Panc1 (cell line): ENCODE measurements at regions not wholly inside any gene's neighbourhood (a gene's known extent, or its start where the extent isn't known, plus 50 kb on each side); places are given as distances from the start of the nearest gene placed in this dataset.

Experiments
- POLR2AphosphoS5 ChIP-seq: IDR thresholded peaks from 2 replicates; pipeline ENCODE4 v1.6.1; 2012; ENCODE audit warnings: mild to moderate bottlenecking, low read depth, low read length, moderate library complexity
- TF ChIP-seq, protein P1 (sequence below): fragments of 450-650 bp; IDR thresholded peaks from 2 replicates; pipeline ENCODE4 v1.5.1; 2017; ENCODE audit warnings: mild to moderate bottlenecking
- TF ChIP-seq, protein P2 (sequence below), 2 experiments: IDR thresholded peaks; 2 replicates each; pipeline ENCODE4 v1.6.1; 2011 to 2012; ENCODE audit warnings: low read depth in 2 of 2, control low read depth in 1 of 2, low read length in 1 of 2, mild to moderate bottlenecking in 1 of 2, moderate library complexity in 1 of 2; ENCODE audit not compliant: insufficient read depth in 1 of 2

DNA sequence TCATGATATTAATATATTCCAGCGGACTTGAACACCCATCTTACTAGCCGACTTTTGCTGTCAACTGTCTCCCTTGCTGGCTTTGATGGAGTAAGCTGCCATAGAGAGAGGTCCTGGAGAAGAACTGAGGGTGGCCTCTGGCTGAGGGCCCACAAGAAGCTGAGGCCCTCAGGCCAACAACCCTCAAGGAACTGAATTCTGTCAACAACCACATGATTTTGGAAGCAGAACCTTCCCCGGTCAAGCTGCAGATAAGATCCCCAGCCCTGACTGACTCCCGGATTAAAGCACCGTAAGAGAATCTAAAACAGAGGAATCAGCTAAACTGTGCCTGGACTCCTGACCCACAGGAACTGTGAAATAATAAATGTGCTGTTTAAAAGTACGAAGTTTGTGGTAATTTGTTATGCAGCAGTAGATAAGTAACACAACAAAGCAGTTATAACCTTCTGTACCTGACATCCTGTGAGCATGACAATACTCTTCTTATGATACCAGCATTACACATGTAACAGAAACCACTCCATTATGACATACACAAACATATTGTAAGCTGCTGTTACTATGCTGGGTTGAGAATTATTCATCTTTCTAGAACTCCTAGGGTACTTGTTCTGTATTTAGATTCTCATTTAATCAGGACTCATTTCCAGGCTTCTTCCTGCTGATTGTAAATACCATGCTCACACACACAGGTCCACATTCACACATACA, 66.2 kb downstream of the HES1 start:
- TF ChIP-seq, protein P1, sequence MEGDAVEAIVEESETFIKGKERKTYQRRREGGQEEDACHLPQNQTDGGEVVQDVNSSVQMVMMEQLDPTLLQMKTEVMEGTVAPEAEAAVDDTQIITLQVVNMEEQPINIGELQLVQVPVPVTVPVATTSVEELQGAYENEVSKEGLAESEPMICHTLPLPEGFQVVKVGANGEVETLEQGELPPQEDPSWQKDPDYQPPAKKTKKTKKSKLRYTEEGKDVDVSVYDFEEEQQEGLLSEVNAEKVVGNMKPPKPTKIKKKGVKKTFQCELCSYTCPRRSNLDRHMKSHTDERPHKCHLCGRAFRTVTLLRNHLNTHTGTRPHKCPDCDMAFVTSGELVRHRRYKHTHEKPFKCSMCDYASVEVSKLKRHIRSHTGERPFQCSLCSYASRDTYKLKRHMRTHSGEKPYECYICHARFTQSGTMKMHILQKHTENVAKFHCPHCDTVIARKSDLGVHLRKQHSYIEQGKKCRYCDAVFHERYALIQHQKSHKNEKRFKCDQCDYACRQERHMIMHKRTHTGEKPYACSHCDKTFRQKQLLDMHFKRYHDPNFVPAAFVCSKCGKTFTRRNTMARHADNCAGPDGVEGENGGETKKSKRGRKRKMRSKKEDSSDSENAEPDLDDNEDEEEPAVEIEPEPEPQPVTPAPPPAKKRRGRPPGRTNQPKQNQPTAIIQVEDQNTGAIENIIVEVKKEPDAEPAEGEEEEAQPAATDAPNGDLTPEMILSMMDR = no peak
- TF ChIP-seq, protein P2, sequence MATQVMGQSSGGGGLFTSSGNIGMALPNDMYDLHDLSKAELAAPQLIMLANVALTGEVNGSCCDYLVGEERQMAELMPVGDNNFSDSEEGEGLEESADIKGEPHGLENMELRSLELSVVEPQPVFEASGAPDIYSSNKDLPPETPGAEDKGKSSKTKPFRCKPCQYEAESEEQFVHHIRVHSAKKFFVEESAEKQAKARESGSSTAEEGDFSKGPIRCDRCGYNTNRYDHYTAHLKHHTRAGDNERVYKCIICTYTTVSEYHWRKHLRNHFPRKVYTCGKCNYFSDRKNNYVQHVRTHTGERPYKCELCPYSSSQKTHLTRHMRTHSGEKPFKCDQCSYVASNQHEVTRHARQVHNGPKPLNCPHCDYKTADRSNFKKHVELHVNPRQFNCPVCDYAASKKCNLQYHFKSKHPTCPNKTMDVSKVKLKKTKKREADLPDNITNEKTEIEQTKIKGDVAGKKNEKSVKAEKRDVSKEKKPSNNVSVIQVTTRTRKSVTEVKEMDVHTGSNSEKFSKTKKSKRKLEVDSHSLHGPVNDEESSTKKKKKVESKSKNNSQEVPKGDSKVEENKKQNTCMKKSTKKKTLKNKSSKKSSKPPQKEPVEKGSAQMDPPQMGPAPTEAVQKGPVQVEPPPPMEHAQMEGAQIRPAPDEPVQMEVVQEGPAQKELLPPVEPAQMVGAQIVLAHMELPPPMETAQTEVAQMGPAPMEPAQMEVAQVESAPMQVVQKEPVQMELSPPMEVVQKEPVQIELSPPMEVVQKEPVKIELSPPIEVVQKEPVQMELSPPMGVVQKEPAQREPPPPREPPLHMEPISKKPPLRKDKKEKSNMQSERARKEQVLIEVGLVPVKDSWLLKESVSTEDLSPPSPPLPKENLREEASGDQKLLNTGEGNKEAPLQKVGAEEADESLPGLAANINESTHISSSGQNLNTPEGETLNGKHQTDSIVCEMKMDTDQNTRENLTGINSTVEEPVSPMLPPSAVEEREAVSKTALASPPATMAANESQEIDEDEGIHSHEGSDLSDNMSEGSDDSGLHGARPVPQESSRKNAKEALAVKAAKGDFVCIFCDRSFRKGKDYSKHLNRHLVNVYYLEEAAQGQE (IDR thresholded peaks at IDR 0.05; ENCODE audit: insufficient read depth in 1 of 2, low read depth in 2 of 2, low read length in 1 of 2) = no peak
- no peak for TF ChIP-seq POLR2AphosphoS5
